Uterus (tissue), 3 donors: ENCODE measurements at regions not wholly inside any gene's neighbourhood (a gene's known extent, or its start where the extent isn't known, plus 50 kb on each side); places are given as distances from the start of the nearest gene placed in this dataset.

Experiments
- DNase-seq, 2 donors: peaks; one replicate each; pipeline ENCODE4 v3.0.0-alpha.2; 2019 to 2020
- H3K27ac ChIP-seq, 2 donors: fragments of 200-600 bp; sonication (generic); 1 replicate in 1 of 2; 2 replicates in 1 of 2; pipeline ENCODE4 v1.5.1; 2016 to 2018
- H3K27me3 ChIP-seq, 2 donors: fragments of 200-600 bp; sonication (generic); one replicate each; pipeline ENCODE4 v1.5.1; 2018 to 2019; ENCODE audit warnings: control low read depth in 1 of 2
- H3K36me3 ChIP-seq, 2 donors: fragments of 200-600 bp; sonication (generic); one replicate each; pipeline ENCODE4 v1.5.1; 2019; ENCODE audit warnings: control low read depth in 1 of 2
- H3K4me1 ChIP-seq, 2 donors: fragments of 200-600 bp; sonication (generic); one replicate each; pipeline ENCODE4 v1.5.1; 2018 to 2019; ENCODE audit warnings: control low read depth in 1 of 2
- H3K4me3 ChIP-seq, 2 donors: fragments of 200-600 bp; sonication (generic); 1 replicate in 1 of 2; 2 replicates in 1 of 2; pipeline ENCODE4 v1.5.1; 2018 to 2019; ENCODE audit warnings: mild to moderate bottlenecking in 1 of 2
- H3K9me3 ChIP-seq, 2 donors: fragments of 200-600 bp; sonication (generic); one replicate each; pipeline ENCODE4 v1.5.1; 2019; ENCODE audit warnings: control low read depth in 1 of 2
- POLR2A ChIP-seq, 2 donors: fragments of 450-650 bp; IDR thresholded peaks; one replicate each; pipeline ENCODE4 v1.6.1; 2016; ENCODE audit warnings: antibody characterized with exemption in 2 of 2, mild to moderate bottlenecking in 1 of 2, moderate library complexity in 1 of 2
- intact Hi-C: fragments of 100-400 bp; cut with DNase I; formaldehyde crosslinking; loops from one replicate; pipeline ENCODE4 v1.15.1; 2023; ENCODE audit warnings: low total_unique reads
- TF ChIP-seq, protein P1 (sequence below), 4 experiments: fragments of 200-600 bp in 2 of 4; fragments of 450-650 bp in 2 of 4; sonication (generic) in 2 of 4; IDR thresholded peaks; one replicate each; pipeline ENCODE4 v1.5.1; 2016 to 2019; ENCODE audit warnings: antibody characterized with exemption in 4 of 4, mild to moderate bottlenecking in 2 of 4, moderate library complexity in 1 of 4
- donor health status: DM: yes; HTN: yes; CAD: no.

DNA sequence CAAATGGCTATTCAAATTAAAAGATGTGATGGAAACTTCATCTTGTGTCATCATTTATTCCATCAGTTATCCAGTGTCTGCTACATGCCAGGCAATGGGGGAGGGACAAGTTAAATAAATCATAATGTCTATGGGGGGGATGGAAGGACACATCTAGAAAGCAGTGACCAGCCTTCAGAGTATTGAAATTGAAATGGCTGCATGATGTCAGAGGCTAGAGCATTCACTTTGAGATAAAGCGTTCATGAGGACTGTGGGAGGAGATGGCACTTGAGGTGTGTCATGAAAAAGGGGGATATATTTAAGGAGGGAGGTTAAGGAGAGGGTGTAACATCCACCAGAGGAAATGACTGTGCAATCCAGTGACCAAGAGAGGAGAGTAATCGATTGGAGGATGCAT, 50.6 kb downstream of the SLIT2 start:
- Histone ChIP-seq H3K36me3 (no peaks in the 10 kb centered on the region), H3K27me3 (no peaks in the 10 kb centered on the region), H3K4me3 (no peak overlapping the region), H3K9me3 (no peaks in the 10 kb centered on the region), H3K4me1 (no peaks in the 10 kb centered on the region), H3K27ac (no peak overlapping the region)
- DNase-seq, result no peak
- intact Hi-C loops, result loop anchor here (10.0 kb wide), 1 partner anchor 408 kb away; no protein-coding TSS in a partner anchor
- no peak for TF ChIP-seq POLR2A (IDR thresholded peaks at IDR 0.05)
- TF ChIP-seq, protein P1, sequence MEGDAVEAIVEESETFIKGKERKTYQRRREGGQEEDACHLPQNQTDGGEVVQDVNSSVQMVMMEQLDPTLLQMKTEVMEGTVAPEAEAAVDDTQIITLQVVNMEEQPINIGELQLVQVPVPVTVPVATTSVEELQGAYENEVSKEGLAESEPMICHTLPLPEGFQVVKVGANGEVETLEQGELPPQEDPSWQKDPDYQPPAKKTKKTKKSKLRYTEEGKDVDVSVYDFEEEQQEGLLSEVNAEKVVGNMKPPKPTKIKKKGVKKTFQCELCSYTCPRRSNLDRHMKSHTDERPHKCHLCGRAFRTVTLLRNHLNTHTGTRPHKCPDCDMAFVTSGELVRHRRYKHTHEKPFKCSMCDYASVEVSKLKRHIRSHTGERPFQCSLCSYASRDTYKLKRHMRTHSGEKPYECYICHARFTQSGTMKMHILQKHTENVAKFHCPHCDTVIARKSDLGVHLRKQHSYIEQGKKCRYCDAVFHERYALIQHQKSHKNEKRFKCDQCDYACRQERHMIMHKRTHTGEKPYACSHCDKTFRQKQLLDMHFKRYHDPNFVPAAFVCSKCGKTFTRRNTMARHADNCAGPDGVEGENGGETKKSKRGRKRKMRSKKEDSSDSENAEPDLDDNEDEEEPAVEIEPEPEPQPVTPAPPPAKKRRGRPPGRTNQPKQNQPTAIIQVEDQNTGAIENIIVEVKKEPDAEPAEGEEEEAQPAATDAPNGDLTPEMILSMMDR (IDR thresholded peaks at IDR 0.05), result no peak

DNA sequence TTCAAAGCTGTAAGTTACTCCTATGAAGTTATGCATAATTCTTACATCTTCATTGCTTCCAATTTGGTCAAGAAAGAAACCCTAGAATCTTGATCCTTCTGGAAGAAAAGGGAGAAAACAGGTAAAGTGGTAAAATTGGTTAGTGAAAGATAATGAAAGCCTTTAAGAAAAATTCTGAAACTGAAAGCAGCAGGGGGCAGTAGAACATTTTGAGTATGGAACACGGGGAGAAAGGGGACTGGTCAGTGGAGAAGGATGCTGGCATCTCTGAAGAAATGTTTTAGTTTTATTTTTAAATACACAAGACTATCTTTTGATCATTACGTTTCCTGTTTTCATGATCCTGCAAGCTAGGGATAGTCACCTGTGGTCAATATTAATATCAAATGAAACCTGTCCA, 54.3 kb downstream of the SLIT2 start:
- Histone ChIP-seq H3K36me3 (no peaks in the 10 kb centered on the region), H3K27me3 (no peaks in the 10 kb centered on the region), H3K27ac (no peak overlapping the region), H3K4me1 (no peaks in the 10 kb centered on the region), H3K4me3 (no peak overlapping the region), H3K9me3 (no peaks in the 10 kb centered on the region)
- no peak for TF ChIP-seq POLR2A (IDR thresholded peaks at IDR 0.05)
- TF ChIP-seq, protein P1 (IDR thresholded peaks at IDR 0.05), result no peak
- intact Hi-C loops, result loop anchor here (10.0 kb wide), 1 partner anchor 411 kb away; no protein-coding TSS in a partner anchor
- DNase-seq, result no peak

DNA sequence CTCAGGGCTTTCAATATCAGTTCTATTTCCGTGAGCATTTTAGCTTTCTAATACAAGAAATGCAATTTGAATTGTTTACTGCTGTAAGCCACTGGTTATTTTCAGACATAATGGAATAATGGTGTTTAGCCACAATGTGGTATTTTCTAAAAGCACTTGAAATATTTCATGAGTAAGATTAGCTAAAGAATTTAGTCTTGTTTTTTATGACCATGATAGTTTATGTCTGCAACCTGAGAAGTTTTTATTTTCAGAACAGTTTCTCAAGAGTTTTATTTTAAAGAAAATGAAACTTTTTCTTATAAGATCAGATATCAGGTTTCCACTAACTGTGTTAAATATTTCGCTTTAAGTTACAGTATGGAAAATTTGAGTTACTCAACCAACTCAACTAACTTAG, 60.2 kb downstream of the SLIT2 start:
- DNase-seq, result no peak
- no peaks in the 10 kb centered on the region for H3K9me3 ChIP-seq
- no peaks in the 10 kb centered on the region for H3K27me3 ChIP-seq
- H3K4me3 ChIP-seq, result no peak overlapping the region
- intact Hi-C loops, result no loop called here
- no peaks in the 10 kb centered on the region for H3K36me3 ChIP-seq
- H3K4me1 ChIP-seq, result peaks cover 0 to 5% of the 10 kb centered on the region in 2 donors
- H3K27ac ChIP-seq, result peak overlapping the region in 1 of 2 donors; percentile 4
- TF ChIP-seq, protein P1 (IDR thresholded peaks at IDR 0.05), result no peak
- TF ChIP-seq POLR2A (IDR thresholded peaks at IDR 0.05), result no peak

DNA sequence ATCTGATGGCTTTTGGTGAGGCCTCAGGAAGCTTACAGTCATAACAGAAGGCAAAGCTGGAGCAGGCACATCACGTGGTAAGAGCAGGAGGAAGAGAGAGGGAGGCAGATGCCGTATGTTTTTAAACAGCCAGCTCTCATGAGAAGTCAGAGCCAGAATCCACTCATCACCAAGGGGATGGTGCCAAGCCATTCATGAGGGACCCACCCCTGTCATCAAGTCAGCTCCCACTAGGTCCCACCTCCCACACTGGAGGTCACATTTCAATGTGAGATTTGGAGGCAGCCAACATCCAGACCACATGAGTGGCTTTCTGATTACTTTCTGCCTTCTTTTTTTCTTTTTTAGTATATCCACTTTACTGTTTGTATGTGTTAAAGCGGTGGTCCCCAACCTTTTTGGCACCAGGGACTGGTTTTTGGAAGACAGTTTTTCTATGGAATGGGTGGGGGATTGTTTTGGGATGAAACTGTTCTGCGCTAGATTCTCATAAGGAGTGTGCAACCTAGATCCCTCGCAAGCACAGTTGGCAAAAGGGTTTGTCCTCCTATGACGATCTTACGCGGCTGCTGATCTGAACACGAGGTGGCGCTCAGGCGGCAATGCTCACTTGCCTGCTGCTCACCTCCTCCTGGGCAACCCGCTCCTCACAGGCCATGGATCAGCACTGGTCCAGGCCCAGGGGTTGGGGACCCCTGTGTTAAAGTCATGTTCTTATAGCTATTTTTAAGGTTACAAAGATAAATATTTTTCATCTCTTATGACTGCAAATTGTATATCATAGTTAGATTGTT, 61.7 kb downstream of the SLIT2 start:
- Histone ChIP-seq H3K4me3 (no peak overlapping the region), H3K9me3 (no peaks in the 10 kb centered on the region), H3K4me1 (peaks cover 0 to 5% of the 10 kb centered on the region in 2 donors), H3K36me3 (no peaks in the 10 kb centered on the region), H3K27me3 (no peaks in the 10 kb centered on the region), H3K27ac (peak overlapping the region in 1 of 2 donors; percentile 17)
- peak in 1 of 2 donors; percentile 51 for DNase-seq
- intact Hi-C loops, result no loop called here
- TF ChIP-seq, protein P1 (IDR thresholded peaks at IDR 0.05), result peak in 2 of 4 experiments; percentile 12 to 13
- TF ChIP-seq POLR2A (IDR thresholded peaks at IDR 0.05), result no peak

DNA sequence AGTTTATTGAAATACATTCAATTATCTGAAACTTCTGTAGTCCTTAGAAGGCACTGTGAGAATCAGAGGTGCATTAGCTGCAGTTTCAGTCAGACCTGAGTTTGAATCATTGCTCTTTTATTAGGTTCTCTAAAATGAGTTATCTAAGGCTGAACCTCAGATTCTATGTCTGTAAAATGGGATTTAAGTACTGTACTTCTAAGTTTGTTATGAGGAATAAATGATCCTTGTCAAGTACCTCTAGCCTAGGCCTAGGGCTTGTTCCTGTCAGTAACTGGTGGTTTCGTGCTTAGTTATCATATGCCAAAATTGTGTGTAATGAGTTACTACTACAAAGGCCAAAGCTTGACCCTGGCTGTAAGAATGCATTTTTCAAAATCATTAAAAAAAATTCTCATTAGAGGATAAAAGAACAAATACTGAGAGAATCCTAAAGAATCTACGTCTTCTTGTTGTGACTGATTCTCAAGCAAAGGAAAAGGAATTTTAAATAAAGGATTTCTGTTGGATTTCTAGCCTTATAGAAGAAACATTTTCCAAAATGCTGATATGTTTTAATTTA, 65.8 kb downstream of the SLIT2 start:
- no peaks in the 10 kb centered on the region for H3K36me3 ChIP-seq
- peaks cover 0 to 5% of the 10 kb centered on the region in 2 donors for H3K4me1 ChIP-seq
- H3K9me3 ChIP-seq, result no peaks in the 10 kb centered on the region
- H3K4me3 ChIP-seq, result no peak overlapping the region
- no peak for DNase-seq
- TF ChIP-seq POLR2A (IDR thresholded peaks at IDR 0.05), result no peak
- TF ChIP-seq, protein P1 (IDR thresholded peaks at IDR 0.05), result no peak
- H3K27me3 ChIP-seq, result no peaks in the 10 kb centered on the region
- intact Hi-C loops, result no loop called here
- H3K27ac ChIP-seq, result peak overlapping the region; percentile 16 to 34
